HG03342 (cell line): ENCODE measurements at regions not wholly inside any gene's neighbourhood (a gene's known extent, or its start where the extent isn't known, plus 50 kb on each side); places are given as distances from the start of the nearest gene placed in this dataset.
A peak's percentile ranks its signal among the peaks of the same experiment; 100 is the strongest.
"Not testable (repeated sequence)": the region's sequence is repeated elsewhere in the genome, so short reads cannot be mapped to it uniquely, and the experiment has no call there.

ENCODE experiments used
- ATAC-seq: cut with Tn5 transposase; IDR thresholded peaks from one replicate; pipeline ENCODE4 v1.9.1; 2021; ENCODE audit warnings: mild to moderate bottlenecking, moderate library complexity; ENCODE audit not compliant: unreplicated experiment

DNA sequence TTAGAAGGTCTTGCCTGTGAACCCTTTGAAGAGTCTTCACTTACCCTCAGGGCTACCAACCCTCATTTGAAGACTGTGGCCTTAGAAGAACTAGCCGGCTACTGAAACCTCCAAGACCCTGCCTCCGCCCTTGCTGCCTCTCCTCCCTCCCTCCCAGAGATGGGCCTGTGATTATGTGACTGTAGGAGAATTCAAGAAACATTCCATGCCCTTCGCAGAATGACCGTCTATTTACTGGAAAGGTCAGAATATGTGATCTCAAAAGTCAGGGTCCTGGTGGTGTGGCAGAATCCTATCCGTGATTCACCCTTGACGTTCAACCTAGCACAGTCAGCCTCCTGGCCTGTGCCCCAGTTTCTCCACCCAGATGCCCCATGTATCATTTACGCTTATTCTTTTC lies 109.6 kb downstream of the CTNND1 start:
- no peak for ATAC-seq

DNA sequence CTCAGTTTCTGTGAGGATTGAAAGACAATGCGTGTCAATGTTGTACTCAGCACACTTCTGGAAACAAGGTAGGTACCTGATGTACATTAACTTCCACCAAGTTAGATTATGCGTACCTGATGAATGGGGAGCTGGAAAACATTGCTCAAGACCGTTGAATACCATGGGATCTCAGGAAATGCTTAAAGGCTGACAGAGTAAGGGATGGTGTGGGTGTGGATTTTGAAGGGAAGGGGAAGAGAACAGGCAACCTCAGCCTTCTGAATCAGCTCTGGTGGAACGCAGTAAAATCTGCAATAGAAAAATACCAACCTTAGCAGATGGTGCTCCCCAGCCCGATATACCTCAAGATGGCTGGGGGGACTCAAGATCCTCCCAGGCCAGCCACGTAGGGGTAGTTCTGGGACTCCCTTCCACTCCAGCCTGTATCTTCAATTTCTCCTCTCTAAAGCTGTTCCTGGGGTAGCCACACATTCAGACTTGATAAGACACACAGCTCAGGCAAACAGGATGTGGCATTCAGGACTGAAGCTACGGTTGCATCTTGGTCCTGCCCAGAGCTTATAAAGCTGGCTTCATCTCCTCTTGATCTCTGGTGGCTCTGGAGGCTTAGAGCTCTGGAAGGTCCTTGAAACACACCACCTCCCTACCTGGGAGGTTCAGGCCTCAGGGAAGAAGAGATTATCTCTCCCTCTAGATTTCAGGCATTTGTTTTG lies 111.8 kb downstream of the CTNND1 start:
- ATAC-seq, result no peak

DNA sequence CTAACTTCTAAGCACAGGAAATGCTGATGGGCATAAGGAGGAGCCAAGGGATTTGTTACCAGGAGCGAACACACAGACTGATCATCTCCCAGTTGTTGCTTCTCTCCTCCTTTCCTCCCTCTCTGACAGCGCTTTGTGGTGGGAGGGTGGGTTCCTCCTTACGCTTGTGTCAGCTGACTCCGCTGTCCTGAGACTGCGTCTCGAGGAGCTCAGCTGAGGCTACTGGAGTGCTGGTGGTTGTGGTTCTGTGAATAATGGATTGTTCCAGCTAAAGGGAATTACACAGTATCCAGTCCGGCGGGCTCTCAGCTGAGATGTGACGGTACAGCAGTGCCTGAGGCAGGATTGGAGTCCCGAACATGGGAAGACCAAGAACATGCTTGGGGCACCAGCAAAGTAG lies 113.4 kb downstream of the CTNND1 start:
- no peak for ATAC-seq

DNA sequence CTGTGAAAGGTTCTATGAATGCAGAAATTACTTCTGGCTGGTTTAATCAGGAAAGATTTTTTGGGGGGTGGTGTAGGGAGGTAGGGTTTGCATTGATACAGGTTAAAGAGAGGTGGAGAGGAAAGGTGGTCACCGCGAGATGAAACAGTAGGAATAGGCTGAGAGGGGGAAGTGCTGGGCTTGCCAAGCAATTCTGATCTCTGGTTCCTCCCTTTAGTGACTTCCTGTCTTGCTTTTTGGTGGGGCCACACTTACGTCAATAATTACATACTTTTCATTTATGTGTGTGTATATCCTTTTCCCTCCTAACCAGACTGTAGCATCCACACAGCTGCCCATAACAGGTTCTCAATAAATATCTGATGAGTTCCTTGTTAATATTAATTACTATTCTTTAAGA lies 120.0 kb downstream of the CTNND1 start:
- no peak for ATAC-seq

DNA sequence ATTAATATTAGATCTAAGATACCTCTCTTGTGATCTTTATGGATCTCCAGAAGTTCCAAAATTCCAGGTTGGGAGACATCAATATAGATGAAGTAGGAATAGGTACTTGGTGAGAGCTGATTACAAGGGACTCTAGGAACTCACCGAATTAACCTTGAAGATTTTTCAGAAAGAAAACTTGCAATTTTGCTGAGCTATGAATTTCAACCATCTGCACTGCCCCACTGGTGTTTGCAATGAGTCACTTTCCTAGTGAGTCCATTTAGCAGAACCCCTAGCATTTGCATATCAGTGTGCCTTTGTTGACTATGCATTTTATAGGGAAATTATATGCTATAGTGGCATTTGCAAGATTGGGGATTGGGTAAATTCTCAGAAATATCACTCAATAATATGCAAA lies 122.0 kb downstream of the CTNND1 start:
- no peak for ATAC-seq

DNA sequence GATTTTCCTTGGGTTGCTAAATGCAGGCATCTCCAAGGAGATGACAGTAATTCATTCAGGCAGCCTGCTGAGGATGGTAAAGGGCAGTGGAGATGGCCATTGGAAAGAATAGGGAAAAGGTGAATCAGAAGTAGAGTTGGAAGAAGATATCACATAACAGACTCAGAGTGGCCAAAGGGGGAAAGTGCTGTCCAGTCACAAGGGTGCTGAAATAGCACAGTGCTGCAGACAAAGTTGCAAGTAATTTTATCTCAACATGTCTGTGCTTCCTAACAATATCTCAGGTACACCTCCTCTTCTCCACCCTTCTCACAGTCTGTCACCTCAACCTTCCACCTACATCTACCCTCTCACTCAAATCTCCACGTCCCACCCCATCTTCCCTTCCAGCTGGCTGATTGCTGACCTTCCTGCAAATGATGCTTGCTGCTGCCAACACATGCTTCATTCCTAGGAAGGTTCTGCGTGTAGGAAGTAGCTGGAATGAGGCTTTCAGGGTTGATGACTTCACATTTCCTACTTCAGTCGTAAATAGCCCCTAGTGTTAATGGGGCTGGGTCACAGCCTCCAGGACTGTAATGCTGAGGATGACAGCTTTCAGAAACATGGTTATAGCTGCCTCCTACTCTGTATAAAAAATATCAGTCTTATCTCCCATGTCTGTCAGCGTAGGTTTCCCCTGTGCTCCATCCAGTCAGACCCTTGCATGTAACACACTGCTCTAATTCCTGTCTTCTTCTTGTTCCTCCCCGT lies 123.9 kb downstream of the CTNND1 start:
- no peak for ATAC-seq

DNA sequence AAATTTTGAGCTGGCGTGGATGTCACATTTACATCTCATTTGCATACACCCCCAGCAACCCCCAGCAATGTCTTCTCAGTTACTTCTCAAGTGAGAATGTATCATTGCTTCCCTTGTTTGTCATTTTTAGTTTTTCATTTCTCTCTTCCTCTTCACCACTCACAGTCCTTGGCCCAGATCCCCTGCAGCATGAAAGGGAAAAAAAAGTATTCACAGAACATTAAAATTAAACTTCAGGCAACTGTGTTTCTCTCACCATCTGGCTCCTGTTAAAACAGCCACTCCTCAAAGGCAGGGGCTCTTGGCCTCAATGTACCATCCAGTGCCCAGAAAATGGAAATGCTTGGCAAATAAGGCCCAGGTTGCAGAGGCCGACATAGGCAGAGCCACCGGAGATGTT lies 126.8 kb downstream of the CTNND1 start:
- ATAC-seq, result no peak

DNA sequence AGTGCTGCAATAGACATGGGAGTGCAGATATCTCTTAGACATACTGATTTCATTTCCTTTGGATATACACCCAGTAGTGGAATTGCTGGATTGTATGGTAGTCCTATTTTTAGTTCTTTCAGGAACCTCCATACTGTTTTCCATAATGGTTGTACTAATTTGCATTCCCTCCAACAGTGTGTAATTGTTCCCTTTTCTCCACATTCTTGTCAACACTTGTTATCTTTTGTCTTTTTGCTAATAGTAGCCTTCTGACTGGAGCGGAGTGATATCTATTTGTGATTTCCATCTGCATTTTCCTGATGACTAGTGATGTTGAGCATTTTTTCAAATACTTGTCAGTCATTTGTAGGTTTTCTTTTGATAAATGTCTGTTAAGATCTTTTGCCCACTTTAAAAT lies 128.9 kb downstream of the CTNND1 start:
- ATAC-seq, result no peak

DNA sequence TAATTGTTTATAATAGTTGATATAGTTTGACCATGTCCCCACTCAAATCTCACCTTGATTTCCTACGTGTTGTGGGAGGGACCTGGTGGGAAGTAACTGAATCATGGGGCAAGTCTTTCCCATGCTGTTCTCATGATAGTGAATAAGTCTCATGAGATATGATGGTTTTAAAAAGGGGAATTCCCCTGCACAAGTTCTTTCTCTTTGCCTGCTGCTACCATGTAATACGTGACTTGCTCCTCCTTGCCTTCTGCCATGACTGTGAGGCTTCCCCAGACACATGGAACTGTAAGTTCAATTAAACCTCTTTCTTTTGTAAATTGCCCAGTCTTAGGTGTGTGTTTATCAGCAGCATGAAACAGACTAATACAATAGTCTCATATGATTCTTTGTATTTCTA lies 130.5 kb upstream of the OR9Q1 start:
- ATAC-seq, result not testable (repeated sequence)

DNA sequence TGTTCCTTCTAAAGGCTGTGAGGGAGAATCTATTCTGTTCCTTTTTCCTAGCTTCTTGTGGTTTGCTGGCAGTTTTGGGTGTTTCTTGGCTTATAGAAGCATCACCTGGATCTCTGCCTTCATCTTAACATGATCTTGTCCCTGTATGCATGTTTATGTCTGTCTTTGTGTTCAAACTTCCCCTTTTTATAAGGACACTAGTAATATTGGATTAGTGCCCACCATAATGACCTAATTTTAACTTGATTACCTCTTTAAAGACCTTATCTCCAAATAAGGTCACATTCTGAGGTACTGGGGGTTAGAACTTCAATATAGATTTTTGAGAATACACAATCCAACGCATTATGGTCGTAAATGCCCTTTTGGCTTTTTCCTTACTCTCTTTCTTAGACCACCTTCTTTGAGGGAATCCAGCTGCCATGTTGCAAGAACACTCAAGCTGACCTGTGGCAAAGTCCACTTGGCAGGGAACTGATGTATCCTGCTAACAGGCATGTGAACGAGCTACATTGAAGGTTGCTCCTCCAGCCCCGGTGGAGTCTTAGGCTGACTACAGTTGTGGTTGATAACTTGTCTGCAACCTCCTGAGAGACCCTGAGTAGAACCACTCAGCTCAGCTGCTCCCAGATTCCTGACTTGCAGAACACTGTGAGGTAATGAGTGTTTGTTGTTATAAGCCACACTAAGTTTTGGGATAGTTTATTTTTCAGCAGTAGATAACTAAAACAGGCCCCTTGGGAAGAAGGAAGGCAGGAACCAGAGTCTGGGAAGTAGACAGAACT lies 127.1 kb upstream of the OR9Q1 start:
- ATAC-seq, result no peak

DNA sequence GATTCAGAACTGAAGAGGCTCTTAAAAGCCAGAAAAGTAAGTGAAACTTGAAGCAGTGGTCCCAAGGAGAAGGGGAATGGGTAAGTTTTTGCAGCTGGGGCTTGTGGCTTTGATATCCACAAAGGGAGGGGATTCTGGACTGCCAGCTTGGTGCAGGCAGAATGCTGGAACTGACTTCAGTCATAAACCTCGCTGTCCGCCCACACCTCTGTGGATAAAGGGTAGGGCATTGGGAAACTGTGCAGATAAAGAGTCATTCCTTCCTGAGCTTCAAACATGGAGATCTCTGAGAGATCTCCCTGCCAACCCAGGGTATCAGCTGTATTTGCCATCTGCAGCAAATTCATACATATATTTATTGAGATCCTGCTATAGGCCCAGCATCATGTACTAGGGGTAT lies 124.3 kb upstream of the OR9Q1 start:
- ATAC-seq, result no peak

DNA sequence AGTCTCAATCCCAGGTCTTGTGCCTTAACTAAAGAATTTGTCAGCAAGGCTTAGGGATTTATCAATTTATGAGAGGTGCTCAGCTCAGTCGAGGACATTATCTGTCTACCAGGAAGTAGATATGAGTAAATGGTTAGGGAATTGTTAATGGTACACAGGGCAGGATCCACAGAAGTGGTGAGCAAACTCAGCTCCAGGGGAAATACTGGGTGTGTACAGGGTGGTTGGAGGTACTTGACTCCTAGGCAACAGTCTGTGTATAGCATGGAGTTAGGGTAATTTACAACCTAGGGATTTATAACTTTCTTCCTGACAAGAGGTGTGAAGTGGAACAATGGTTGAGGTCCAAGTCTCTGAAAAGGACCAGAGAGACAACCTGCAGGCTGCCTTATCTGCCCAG lies 123.4 kb upstream of the OR9Q1 start:
- ATAC-seq, result no peak

DNA sequence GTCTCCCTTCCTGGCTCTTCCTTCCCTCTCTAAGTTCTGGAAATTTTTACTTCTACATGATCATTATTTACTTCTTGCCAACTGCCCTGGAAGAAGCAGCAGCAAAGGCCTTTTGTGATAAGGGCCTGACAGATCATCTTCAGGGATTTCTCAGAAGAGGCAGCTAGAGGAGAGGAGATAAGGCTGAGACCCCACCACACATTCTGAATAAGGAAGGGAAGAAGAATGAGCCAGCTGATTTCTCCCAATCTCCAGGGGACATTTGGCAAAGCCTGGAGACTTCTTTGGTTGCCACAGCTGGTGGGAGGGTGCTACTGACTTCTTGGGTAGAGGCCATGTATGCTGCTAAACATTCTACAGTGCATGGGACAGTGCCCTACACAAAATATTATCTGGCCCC lies 122.4 kb upstream of the OR9Q1 start:
- ATAC-seq, result no peak

DNA sequence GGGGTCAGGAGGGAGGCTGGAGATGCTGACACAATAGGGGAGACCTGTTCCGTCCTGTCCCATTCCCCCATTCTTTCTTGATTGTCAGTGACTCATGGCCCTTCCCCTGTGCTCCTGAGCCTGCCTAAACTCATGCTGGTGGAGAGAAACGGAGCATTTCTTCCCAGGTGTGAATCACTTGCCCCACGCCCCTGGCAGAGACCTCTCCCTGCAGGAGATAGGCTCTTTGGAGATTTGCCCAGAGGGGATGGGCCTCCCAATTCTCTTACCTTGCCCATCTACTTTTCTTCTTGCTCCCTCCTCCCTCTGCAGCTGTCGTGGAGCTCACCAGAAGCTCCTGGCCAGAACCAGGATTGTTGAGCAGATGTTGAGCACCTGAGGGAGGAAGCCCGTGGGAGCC lies 121.9 kb upstream of the OR9Q1 start:
- no peak for ATAC-seq

DNA sequence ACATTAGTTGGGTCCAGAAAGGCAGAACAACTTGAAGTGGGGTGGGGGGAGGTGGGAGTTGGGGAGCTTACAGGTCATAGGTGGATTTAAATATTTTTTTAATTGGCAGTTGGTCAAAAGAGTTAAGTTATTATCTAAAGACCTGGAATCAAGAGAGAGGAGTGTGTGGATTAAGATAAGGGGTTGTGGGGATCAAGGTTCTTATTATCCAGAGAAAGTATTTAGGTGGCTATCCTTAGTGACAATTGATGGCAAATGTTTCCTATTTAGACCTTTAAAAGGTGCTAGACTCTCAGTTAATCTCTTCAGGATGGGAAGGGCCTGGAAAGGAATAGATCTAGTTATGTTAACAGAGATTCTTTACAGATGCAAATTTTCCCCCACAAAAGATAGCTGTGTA lies 120.7 kb upstream of the OR9Q1 start:
- ATAC-seq, result no peak

DNA sequence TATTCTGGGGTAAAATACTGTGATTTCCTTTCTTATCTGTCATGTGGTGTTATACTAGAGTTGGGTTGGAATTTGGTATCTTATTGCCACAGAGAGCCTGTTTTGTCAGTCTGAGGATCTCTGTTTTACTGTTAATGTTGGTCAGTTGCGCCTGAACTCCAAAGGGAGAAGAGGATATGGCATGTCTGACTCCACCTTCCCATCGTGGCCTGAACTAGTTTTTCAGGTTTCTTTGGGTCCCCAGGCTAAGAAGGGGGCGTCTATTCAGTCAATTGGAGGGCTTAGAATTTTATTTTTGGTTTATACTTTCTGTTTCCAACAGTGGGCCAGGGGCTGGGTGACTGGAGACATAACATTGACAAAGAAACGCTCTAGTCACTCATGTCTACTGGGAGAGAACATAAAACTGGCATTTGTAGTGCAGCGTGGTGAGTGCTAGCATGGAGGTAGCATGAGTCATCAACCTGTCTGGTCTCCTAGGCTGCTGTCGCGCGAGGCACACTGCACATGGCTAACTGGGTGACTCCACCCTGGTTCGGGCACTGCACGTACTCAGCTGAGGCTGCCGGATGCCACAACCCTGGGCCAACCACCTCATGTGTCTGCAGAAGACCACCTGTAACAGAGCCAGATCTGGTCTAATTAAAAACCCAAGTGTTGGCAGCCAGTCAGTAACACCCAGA lies 120.1 kb upstream of the OR9Q1 start:
- peak; percentile 82 for ATAC-seq

DNA sequence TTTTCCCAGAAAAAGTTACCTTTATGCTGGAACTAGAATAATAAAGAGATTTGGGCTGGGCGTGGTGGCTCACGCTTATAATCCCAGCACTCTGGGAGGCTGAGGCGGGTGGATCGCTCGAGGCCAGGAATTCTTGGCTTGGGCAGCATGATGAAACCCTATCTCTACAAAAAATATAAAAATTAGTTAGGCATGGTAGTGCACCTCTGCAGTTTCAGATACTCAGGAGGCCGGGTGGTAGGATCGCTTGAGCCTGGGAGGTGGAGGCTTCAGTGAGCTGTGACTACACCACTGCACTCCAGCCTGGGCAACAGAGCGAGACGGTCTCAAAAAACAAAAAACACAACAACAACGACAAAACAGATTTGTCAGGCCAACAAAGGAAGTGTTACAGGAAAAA lies 119.3 kb upstream of the OR9Q1 start:
- no peak for ATAC-seq

DNA sequence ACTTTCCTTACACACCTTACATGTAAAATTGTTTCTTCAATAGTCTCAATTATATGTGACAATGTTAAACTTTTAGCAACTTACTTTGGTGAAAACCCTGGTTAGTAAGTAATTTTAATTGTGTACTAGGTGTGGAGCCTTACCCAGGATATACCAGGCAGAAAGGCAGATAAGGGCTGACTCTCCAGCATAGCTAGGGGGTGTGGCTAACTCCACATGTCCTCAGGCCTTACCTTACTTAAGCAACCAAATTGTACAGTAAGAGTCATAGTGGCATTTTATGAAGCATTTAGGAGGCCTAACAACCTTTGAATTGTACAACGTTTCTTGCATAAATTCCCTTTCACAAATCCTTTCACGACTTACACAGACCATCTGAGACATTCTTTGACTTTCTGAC lies 118.2 kb upstream of the OR9Q1 start:
- no peak for ATAC-seq

DNA sequence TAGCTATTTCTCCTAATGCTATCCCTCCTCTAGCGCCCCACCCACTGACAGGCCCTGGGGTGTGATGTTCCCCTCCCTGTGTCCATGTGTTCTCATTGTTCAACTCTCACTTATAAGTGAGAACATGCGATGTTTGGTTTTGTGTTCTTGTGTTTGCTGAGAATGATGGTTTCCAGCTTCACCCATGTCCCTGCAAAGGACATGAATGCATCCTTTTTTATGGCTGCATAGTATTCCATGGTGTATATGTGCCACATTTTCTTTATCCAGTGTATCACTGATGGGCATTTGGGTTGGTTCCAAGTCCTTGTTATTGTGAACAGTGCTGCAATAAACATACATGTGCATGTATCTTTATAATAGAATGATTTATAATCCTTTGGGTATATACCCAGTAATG lies 115.3 kb upstream of the OR9Q1 start:
- ATAC-seq, result not testable (repeated sequence)

DNA sequence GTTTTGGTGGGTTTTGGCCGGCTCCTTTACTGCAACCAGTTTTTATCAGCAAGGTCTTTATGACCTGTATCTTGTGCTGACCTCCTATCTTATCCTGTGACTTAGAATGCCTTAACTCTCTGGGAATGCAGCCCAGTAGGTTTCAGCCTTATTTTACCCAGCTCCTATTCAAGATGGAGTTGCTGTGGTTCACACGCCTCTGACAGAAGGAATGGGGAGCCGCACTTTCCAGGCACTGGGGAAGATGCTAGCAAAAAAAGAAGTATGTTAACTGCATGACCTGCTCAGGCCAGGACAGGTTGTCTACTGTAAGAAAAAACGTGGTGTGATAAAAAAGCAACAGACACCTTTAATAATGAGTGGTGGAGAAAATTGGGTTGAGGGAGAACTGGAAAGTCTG lies 112.2 kb upstream of the OR9Q1 start:
- ATAC-seq, result not testable (repeated sequence)
